Skeletal muscle cell (primary cell): ENCODE measurements at regions not wholly inside any gene's neighbourhood (a gene's known extent, or its start where the extent isn't known, plus 50 kb on each side); places are given as distances from the start of the nearest gene placed in this dataset.

Experiments
- DNase-seq: peaks from one replicate; pipeline ENCODE4 v3.0.0-alpha.2; 2010; ENCODE audit warnings: low read depth
- H3K4me3 ChIP-seq: 2 replicates; pipeline ENCODE4 v1.5.1; 2011; ENCODE audit warnings: low read depth, mild to moderate bottlenecking, control low read depth, low read length, moderate library complexity

DNA sequence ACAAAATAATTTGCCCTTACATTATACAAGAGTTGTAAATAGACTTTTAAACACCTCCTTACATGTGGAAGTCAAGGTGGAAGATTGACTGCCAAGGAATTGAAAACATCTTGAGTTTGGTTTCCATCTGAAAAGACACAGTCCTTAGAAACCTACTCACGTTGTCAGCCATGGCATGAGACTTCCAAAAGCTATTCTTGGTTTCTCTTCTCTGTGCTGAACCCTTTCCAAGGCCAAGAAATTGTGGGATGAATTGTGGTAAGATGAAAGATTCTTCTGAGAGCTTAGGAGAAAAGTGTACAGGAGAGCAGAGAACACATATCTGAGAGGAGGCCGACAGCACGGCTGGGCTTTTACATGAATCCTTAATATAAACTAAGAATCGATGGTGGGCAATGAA, 370.0 kb downstream of the FBXW7 start:
- no peak for DNase-seq
- H3K4me3 ChIP-seq: no peak overlapping the region

DNA sequence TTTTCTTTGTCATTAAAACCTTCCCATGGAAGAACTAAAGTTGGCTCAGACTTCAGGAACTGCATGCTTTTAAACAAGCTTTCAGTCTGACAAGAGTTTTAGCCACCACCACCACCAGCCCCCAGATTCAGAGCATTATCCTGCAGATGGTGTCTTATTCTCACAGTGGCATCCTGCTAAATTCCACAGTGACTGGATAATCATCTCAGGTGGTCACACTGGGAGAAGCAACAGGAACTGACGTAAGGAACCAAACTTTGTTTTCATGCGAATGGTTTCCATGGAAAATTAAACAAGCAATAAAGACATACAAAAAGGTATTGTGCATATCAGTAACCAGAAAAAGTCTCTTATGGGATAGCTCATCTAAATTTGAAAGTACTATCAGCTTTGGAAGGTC, 370.7 kb downstream of the FBXW7 start:
- no peak overlapping the region for H3K4me3 ChIP-seq
- no peak for DNase-seq

DNA sequence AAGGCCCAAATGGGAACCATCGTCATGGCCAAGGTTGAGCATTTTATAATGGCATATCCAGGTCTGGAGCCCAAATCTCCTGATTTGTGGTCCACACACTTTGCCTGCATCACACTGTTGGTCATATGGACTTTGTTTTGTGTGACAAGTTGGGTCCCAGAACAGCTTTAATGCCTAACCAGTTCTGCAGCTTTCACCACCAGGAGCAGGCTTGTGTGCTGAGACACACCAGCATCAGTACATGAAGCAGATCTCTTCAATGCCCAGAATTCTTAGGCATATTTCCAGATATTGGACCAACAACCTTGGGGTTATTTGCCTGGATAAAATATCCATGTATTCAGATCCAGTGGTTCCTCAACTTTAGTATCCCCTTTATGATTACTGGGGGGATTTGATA, 371.3 kb downstream of the FBXW7 start:
- H3K4me3 ChIP-seq: no peak overlapping the region
- DNase-seq: no peak

DNA sequence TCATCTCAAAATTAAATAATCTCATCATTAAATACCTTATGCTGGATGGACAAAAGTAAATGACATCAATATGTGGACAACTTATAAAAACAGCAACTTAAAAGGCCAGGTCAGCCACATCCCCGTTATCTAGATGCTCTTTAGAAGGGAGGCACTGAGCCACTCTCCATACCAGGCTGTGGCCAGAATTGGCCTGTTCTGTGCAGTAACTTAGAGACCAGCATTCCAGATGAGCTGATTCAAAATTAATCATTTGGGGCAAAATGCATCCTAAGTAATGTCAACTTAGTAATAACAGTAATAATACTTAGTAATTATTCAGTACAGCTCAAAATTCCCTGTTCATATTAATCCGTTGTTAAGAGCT, 373.6 kb downstream of the FBXW7 start:
- H3K4me3 ChIP-seq: no peak overlapping the region
- DNase-seq: no peak

DNA sequence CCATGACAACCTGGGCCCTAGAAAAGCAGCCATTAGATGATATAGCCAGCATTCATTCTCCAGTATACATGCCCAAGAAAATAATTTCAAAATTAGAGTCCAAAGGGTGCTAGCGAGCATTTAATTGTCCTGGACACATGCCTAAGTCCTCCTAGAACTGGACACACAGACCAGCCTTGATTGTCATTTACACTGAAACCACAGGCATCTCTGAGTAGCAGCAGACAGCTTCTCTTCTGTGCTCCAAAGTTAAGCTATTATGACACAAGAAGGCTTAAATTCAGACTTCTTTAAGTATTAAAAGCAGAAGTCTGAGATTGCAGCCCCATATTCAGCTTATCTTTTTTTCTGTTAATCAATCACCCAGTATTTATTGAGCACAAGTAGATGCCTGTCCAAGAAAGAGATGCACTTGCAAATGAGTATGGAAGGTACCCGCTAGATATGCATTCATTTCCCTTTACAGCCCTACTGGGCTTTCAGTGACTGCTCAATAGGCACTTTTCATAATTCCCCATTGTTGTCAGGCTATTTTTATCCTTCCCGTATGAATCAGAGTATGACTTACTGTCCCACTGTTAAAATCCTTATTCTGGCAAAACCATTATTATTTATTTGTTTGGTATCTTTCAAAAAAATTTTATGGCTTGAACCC, 374.1 kb downstream of the FBXW7 start:
- no peak for DNase-seq

DNA sequence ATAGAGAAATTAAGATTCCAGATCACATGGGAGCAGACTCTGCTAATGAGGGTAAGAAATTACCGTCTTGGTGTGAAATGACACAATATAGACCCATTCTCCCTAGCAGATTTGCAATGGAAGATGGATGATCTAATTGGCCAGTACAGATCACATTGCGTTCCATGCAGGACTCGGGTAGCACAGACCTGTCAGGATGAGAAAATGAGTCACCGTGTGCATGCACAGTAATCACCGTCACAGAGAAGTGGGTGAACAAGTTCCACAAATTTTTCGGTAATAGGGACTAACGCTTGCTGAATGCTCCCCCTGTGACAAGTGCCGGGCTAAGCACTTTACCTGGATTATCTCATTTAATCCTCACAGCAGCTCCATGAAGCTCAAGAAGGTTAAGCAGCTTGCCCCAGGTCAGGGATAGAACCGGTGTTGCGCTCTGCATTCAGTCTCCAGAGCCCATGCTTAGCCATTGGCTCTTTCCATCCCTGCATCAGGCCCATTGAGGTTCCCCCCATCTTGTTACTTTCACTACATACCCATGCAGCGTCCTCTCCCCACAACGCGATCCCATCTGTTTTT, 375.6 kb downstream of the FBXW7 start:
- no peak for DNase-seq
- H3K4me3 ChIP-seq: no peak overlapping the region

More for the DNA sequence above, 374.1 kb downstream of the FBXW7 start:
- no peak overlapping the region for H3K4me3 ChIP-seq

DNA sequence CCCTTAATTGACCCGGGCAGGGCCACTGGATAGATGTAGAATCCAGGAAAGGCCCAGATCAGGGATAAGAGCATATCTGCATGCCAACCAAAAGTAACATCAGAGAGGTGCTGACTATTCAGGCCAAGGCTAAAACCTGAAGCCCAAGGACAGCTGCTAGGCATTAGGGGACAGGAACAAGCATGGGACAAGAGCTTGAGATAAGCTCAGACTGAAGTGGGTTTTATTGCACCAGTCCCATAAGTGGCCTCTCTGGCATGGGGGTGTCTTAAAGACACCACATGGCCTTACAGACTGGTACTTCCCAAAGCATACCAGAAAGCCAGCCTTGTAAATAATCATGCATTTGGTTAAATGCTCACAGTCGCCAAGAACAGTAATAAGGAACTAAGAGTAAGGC, 376.1 kb downstream of the FBXW7 start:
- no peak for DNase-seq
- no peak overlapping the region for H3K4me3 ChIP-seq

DNA sequence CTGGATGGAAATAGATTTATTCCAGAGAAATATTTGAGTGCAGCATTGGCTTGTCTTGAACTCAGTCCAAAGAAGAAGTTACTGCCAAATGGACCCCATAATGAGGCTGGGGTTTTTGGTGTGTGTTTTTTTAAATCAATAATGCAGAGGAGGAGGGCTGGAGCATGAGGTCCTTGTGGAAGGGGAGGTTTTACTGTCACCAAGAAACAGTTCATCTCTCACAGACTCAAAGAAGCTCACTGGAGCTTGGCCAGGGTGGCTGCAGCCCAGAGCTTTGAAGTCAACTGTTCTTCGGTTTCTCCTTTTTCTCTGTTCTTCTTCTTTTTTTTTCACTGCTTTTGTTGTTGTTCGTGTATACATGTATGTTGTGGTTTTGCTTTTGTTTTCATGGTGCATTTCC, 377.7 kb downstream of the FBXW7 start:
- no peak for DNase-seq
- H3K4me3 ChIP-seq: no peak overlapping the region

DNA sequence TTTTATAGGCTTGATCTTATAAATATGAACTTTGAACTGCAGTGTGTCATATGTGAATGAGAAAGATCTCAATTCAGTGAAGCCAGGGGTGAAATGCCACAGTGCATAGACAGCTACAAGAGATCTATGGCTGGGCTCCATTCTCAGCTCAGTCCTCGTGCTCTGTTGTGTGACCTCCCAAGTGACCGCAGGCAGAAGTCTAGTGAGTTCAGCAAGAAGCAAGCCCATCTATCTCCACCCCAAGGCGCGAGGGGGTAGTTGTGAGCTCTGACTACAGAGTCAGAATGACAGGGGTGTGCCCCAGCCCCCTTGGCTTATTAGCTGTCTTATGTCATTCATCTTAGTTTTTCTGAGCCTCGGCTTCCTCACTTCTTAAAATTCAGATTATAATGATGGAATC, 378.3 kb downstream of the FBXW7 start:
- DNase-seq: no peak
- H3K4me3 ChIP-seq: no peak overlapping the region

DNA sequence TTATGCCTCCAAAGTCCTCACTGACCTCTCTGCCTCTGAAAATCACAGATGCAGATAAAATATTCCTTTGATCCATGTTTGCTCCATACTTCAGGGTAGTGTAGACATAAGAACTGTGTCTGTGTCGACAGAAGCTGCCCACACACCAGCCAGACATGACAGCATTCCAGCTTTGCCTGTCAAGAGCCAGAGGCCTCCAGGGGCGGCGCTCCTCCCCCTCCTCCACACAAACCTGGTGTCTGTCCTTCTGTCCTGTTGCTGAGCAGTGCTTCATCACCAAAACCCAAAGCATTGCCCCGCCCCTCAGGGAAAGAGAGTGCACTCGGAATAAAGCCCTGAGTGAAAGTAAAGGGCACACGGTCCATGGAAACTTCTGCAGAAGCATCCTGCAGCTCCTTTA, 379.4 kb downstream of the FBXW7 start:
- no peak for DNase-seq
- no peak overlapping the region for H3K4me3 ChIP-seq

DNA sequence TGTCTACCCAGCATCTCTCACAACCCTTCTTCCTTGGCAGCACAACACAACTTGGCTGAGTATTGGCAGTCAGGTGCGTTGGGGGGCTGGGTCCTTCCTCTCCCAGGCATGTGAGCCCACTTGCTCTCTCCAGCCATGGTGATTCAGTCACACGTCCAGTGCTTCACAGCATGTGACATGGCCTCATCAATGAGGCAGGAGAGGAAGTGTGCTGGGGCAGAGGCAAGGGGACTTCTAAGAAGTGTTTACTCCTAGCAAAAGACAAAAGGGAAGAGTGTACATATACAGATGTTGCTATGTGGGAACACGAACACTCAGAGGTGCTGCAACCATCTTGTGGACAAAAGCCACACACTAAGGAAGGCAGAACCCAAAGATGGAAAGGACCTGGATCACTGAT, 380.8 kb downstream of the FBXW7 start:
- no peak overlapping the region for H3K4me3 ChIP-seq
- no peak for DNase-seq

DNA sequence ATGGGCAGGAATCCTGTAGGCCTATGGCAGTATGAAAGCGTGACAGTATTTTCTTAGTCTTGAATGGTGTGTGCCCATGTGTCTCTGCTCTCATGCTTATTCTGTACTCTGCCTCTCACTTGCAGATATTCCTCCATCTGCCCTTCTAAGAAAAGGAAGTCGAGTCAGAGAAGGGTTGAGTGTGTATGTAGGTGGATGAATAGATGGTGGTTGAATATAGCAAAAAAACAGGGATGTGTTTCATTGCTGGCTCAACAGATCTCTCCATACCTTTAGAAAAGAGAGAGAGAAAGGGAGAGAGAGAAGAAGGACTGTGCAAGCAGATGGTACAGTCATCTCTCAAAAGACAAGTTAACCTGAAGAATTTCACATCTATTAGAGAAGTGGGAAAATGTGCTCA, 381.5 kb downstream of the FBXW7 start:
- DNase-seq: no peak
- H3K4me3 ChIP-seq: no peak overlapping the region

DNA sequence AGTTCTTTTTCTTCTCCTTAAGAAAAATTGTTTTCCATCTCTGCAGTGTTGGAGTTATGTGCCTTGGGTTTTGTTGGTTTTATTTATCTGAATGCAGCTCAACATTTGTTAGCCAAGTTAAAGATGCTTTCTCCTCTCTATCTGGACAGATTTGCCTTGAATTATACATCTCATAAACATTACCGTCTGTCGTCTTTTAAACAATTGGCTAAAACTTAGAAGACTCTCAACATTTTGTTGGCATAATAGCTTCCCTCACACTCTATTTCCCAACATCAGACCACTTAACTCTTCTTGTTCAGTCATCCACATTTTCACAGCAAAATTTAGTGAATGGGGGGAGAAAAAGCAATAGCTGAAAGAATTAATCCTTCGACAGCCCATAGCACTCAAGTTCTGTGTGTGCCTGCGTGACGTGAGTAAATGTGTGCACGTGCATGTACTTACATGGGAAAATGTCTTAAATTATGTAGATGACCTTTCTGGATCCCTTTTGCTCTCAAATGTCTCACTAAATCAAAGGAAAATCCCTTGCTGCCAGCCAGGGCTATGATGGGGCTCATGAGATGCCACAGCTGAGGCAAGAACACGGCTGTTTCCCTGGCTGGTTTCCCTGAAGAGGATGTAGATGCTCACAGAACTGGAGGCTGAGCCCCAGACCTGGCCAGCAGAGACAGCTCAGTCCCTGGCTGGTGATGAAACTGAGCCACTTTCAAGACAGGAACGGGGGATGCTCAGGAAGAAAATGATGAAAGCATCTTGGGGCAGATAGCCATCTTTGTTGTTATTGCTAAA, 382.2 kb downstream of the FBXW7 start:
- no peak overlapping the region for H3K4me3 ChIP-seq
- DNase-seq: no peak

DNA sequence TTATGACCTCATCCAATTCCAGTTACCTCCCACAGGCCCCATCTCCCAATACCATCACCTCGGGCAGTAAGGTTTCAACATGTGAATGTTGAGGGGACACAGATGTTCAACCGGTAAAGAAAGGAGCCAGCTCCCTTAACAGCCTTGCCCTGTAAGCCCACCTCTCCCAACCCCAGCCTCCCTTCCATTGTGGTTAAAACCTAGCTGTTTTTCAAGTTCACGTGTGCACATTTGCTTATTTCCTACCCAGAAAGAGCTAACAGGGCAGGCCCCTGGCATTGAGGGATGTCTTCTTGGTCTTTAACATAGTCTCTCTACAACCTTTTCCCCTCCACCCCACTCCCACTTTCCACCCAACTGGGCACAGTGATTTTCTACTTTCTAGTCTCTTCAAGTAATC, 385.7 kb downstream of the FBXW7 start:
- H3K4me3 ChIP-seq: no peak overlapping the region
- no peak for DNase-seq

DNA sequence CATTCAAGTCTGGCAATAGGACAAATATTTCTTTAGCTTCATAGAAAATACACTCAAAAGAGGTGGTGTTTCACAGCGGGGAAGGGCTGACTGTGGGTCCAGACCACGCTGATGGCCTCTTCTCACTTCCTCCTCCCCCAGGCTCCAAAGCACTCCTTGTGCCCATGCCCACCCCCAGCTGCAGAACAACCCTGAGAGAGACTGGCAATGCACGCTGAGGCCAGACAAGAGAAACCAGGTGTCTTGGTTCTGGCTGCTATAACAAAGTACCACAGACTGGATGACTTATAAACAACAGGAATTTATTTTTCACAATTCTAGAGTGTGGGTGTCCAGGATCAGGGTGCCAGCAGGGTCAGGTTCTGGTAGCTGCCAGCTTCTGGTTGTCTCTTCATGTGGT, 386.1 kb downstream of the FBXW7 start:
- DNase-seq: no peak
- H3K4me3 ChIP-seq: no peak overlapping the region

DNA sequence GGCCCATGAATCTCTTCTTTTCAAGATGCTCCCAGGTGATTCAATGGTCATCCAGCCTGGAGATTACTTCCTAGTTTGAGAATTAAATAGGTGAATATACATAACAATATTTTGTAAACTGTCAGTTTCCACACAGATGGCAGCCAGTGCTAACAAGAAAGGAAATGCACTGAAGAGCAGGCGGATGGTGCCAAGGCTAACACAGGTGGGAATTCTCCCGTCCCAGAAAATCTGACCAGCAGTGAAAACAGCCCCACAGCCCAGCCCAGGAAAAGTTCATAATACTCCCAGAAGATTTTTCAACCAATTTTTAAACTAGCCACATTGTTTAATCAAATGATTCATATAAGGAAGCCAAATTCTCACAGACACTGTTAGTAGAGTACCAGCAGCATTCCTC, 387.2 kb upstream of the GATB start:
- no peak for DNase-seq

DNA sequence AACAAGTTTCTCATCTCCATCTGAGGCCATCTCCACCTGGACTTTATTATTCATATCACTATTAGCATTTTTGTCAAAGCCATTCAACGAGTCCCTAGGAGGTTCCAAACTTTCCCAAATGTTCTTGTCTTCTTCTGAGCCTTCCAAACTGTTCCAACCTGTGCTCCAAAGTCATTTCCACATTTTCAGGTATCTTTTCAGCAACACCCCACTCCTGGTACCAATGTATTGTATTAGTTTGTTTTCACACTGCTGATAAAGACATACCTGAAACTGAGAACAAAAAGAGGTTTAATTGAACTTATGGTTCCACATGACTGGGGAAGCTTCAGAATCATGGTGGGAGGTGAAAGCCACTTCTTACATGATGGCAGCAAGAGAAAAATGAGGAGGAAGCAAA, 385.4 kb upstream of the GATB start:
- no peak overlapping the region for H3K4me3 ChIP-seq
- no peak for DNase-seq

More for the DNA sequence above, 387.2 kb upstream of the GATB start:
- no peak overlapping the region for H3K4me3 ChIP-seq

DNA sequence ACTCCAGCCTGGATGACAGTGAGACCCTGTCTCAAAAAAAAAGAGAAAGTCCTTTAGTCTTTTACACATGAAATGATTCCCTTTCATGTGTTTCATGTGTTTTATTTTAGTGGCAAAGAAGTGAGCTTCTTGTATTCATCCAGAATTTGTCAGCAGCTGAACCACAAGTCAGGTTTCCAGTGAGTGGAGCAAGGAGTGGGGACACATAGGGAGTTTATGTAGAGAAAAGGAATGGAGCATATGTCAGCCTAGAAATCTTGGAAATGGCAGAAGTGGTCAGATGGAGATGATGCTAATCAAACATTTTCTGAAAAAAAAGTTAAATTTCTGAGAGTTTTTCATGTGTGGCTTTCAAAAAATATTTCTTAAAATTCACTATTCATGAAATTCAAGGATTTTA, 383.0 kb upstream of the GATB start:
- H3K4me3 ChIP-seq: no peak overlapping the region
- DNase-seq: no peak

DNA sequence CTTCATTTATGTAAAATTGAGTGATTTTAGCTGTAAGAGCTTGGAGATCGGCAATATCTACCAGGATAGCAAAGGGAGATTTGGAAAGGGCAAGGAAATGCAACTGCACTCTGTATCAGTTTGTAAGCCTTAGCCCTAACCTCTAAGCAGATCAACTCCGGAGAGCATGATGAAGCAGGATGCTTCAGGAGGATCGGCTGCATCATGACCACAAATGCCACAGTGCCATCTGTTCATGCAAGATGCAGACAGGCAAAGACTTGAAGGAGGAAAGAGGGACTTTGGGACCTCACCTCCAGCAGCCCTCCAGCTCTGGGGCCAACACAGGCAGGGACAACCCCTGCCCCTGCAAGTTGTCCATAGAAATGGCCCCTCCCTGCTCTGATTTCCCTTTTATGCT, 377.6 kb upstream of the GATB start:
- no peak overlapping the region for H3K4me3 ChIP-seq
- no peak for DNase-seq

DNA sequence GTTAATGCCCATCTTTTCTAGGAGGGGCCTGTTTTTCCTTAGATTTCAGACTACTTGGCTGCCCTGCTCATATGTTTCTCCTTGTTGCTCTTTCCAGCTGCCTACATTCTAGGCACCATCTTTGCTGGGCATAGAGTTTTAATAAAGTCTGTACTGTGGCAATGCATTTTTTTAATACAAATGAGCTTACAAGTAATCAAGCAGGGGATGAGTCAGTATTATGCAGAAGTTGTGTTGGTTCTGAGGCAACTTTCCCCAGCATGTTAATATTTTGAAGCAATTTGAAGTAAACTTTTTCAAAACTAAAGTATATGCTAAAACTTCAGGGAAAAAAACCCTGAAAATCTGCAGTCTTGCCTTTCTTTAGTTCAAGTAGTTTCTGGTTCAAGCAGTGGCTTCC, 372.0 kb upstream of the GATB start:
- H3K4me3 ChIP-seq: no peak overlapping the region
- DNase-seq: no peak

DNA sequence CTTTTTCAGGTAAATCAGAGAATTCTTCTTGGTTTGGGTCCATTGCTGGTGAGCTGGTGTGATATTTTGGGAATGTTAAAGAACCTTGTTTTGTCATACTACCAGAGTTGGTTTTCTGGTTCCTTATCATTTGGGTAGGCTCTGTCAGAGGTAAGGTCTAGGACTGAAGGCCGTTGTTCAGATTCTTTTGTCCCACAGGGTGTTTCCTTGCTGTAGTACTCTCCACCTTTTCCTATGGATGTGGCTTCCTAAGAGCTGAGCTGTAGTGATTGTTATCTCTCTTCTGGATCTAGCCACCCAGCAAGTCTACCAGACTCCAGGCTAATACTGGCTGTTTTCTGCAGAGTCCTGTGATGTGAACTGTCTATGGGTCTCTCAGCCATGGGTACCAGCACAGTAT, 367.5 kb upstream of the GATB start:
- no peak for DNase-seq
- no peak overlapping the region for H3K4me3 ChIP-seq
